ENCODE measurements at regions not wholly inside any gene's neighbourhood (a gene's known extent, or its start where the extent isn't known, plus 50 kb on each side); places are given as distances from the start of the nearest gene placed in this dataset.

- DNase-seq (ENCODE audit: low read depth): no peak
- Histone ChIP-seq H3K4me3 (ENCODE audit: low read depth, low read length) (no peak overlapping the region), H3K27me3 (ENCODE audit: control insufficient read depth, insufficient read depth, low read length) (no peaks in the 10 kb centered on the region), H3K36me3 (ENCODE audit: control insufficient read depth, insufficient read depth, low read length) (no peaks in the 10 kb centered on the region)
- POLR2A ChIA-PET: no interaction called here
- CTCF ChIA-PET: no interaction called here
- TF ChIP-seq CTCF (IDR thresholded peaks at IDR 0.05; ENCODE audit: insufficient read depth, low read depth, low read length): no peak
Measured at GRCh38 chr6:167712731-167713475, 113.8 kb upstream of the AFDN start.

GRCh38 chr6:167714152-167714551 is 112.6 kb upstream of the AFDN start:
- no peak overlapping the region for H3K4me3 ChIP-seq (ENCODE audit: low read depth, low read length)
- no peak for TF ChIP-seq CTCF (IDR thresholded peaks at IDR 0.05; ENCODE audit: insufficient read depth, low read depth, low read length)
- H3K27me3 ChIP-seq (ENCODE audit: control insufficient read depth, insufficient read depth, low read length): no peaks in the 10 kb centered on the region
- H3K36me3 ChIP-seq (ENCODE audit: control insufficient read depth, insufficient read depth, low read length): no peaks in the 10 kb centered on the region
- CTCF ChIA-PET: no interaction called here
- POLR2A ChIA-PET: no interaction called here
- no peak for DNase-seq (ENCODE audit: low read depth)

- Histone ChIP-seq H3K27me3 (ENCODE audit: control insufficient read depth, insufficient read depth, low read length) (no peaks in the 10 kb centered on the region), H3K36me3 (ENCODE audit: control insufficient read depth, insufficient read depth, low read length) (no peaks in the 10 kb centered on the region), H3K4me3 (ENCODE audit: low read depth, low read length) (no peak overlapping the region)
- no peak for DNase-seq (ENCODE audit: low read depth)
- no peak for TF ChIP-seq CTCF (IDR thresholded peaks at IDR 0.05; ENCODE audit: insufficient read depth, low read depth, low read length)
- ChIA-PET CTCF (no interaction called here), POLR2A (no interaction called here)
Measured at GRCh38 chr6:167717455-167717854, 109.3 kb upstream of the AFDN start.

GRCh38 chr6:167717867-167718266 is 108.8 kb upstream of the AFDN start:
- Histone ChIP-seq H3K27me3 (ENCODE audit: control insufficient read depth, insufficient read depth, low read length) (no peaks in the 10 kb centered on the region), H3K36me3 (ENCODE audit: control insufficient read depth, insufficient read depth, low read length) (no peaks in the 10 kb centered on the region), H3K4me3 (ENCODE audit: low read depth, low read length) (no peak overlapping the region)
- TF ChIP-seq CTCF (IDR thresholded peaks at IDR 0.05; ENCODE audit: insufficient read depth, low read depth, low read length): no peak
- CTCF ChIA-PET: no interaction called here
- POLR2A ChIA-PET: no interaction called here
- DNase-seq (ENCODE audit: low read depth): no peak

GRCh38 chr6:167719920-167720319 is 106.8 kb upstream of the AFDN start:
- ChIA-PET CTCF (no interaction called here), POLR2A (no interaction called here)
- DNase-seq (ENCODE audit: low read depth): no peak
- Histone ChIP-seq H3K36me3 (ENCODE audit: control insufficient read depth, insufficient read depth, low read length) (no peaks in the 10 kb centered on the region), H3K27me3 (ENCODE audit: control insufficient read depth, insufficient read depth, low read length) (no peaks in the 10 kb centered on the region), H3K4me3 (ENCODE audit: low read depth, low read length) (no peak overlapping the region)
- TF ChIP-seq CTCF (IDR thresholded peaks at IDR 0.05; ENCODE audit: insufficient read depth, low read depth, low read length): no peak

Measured in BJ (cell line).